K562 (cell line): ENCODE measurements at regions not wholly inside any gene's neighbourhood (a gene's known extent, or its start where the extent isn't known, plus 50 kb on each side); places are given as distances from the start of the nearest gene placed in this dataset.

Experiments used
- ATAC-seq: fragments of 200-7000 bp; cut with Tn5 transposase; 3 replicates; pipeline ENCODE4 v1.9.1; 2020; ENCODE audit warnings: moderate library complexity
- BruUV-seq: library from RNA; stranded (reverse); fragments of 400-500 nt; replicated peaks from 2 replicates; lab custom pipeline; 2021; lab: Mats Ljungman, UMichigan
- CTCF ChIA-PET: fragments of 300-600 bp; formaldehyde crosslinking; extraction: SDS; loops from one replicate; lab custom pipeline; 2021; ENCODE audit warnings: low intra/inter-chr PET ratio; lab: Yijun Ruan, JAX
- POLR2A ChIA-PET: fragments of 300-600, 350-650 bp; sonication (Branson Sonifier 250); formaldehyde crosslinking; extraction: SDS; loops from one replicate; lab custom pipeline; 2021; ENCODE audit warnings: antibody characterized with exemption, inconsistent platforms; lab: Yijun Ruan, JAX
- DNase-seq, 4 experiments: peaks; one replicate each; pipeline versions ENCODE4 v3.0.0 to v3.0.0-alpha.2; 2011 to 2018; ENCODE audit warnings: low spot score in 3 of 4, mixed read lengths in 3 of 4; ENCODE audit errors: extremely low read depth in 1 of 4
- FAIRE-seq: peaks from 2 replicates; lab custom pipeline; 2011; peaks lifted over from hg19 to GRCh38; lab: Jason Lieb, UNC
- H2AFZ ChIP-seq: 2 replicates; pipeline ENCODE4 v1.6.0; 2011; ENCODE audit warnings: low read depth, low read length, control low read depth, inconsistent platforms
- H3K27ac ChIP-seq: fragments of 200-600 bp; 3 replicates; pipeline ENCODE4 v1.8.0; 2011; ENCODE audit warnings: low read depth, mild to moderate bottlenecking, control low read depth, inconsistent platforms, low read length, moderate library complexity, mixed read lengths; ENCODE audit errors: extremely low read depth
- H3K27me3 ChIP-seq, 2 experiments: fragments of 300-600 bp in 1 of 2; 2 replicates in 1 of 2; 3 replicates in 1 of 2; pipeline versions ENCODE4 v1.6.0 to v1.8.0; 2011; ENCODE audit warnings: inconsistent platforms in 2 of 2, low read length in 2 of 2, mild to moderate bottlenecking in 1 of 2, mixed read lengths in 1 of 2, moderate library complexity in 1 of 2; ENCODE audit not compliant: control insufficient read depth in 2 of 2, insufficient read depth in 2 of 2
- H3K36me3 ChIP-seq: fragments of 300-600 bp; 3 replicates; pipeline ENCODE4 v1.8.0; 2011; ENCODE audit warnings: mild to moderate bottlenecking, low read length, inconsistent platforms; ENCODE audit not compliant: control insufficient read depth, insufficient read depth
- H3K4me1 ChIP-seq, 2 experiments: fragments of 200-600 bp in 1 of 2; replicated peaks in 1 of 2; 2 replicates in 1 of 2; 3 replicates in 1 of 2; pipeline versions ENCODE4 v1.5.1 to v1.8.0; 2011; ENCODE audit warnings: inconsistent platforms in 2 of 2, low read length in 2 of 2, mild to moderate bottlenecking in 1 of 2, mixed read lengths in 1 of 2, moderate library complexity in 1 of 2; ENCODE audit not compliant: control insufficient read depth in 2 of 2, insufficient read depth in 2 of 2
- H3K4me2 ChIP-seq: 2 replicates; pipeline ENCODE4 v1.6.1; 2011; ENCODE audit warnings: low read length, control low read depth, inconsistent platforms, mixed read lengths; ENCODE audit not compliant: insufficient read depth
- H3K4me3 ChIP-seq: fragments of 200-600 bp; sonication (generic), shearing (Covaris generic); 2 replicates; pipeline ENCODE4 v1.5.1; 2016; ENCODE audit warnings: control low read depth, inconsistent platforms
- H3K79me2 ChIP-seq: fragments of 200-600 bp; 3 replicates; pipeline ENCODE4 v1.8.0; 2011; ENCODE audit warnings: low read length, inconsistent platforms; ENCODE audit not compliant: control insufficient read depth, insufficient read depth
- H3K9ac ChIP-seq, 2 experiments: 2 replicates each; pipeline versions ENCODE4 v1.6.0 to v1.6.1; 2011; ENCODE audit warnings: low read depth in 2 of 2, low read length in 2 of 2, control low read depth in 1 of 2, inconsistent platforms in 1 of 2, mild to moderate bottlenecking in 1 of 2, mixed read lengths in 1 of 2; ENCODE audit not compliant: insufficient read depth in 1 of 2
- H3K9me1 ChIP-seq: one replicate; pipeline ENCODE4 v1.6.0; 2011; ENCODE audit warnings: inconsistent platforms, mild to moderate bottlenecking, low read length, moderate library complexity; ENCODE audit not compliant: control insufficient read depth, insufficient read depth
- H3K9me3 ChIP-seq: replicated peaks from 2 replicates; pipeline ENCODE4 v1.5.1; 2011; ENCODE audit warnings: low read depth, low read length, inconsistent platforms; ENCODE audit not compliant: control insufficient read depth, insufficient read depth
- H4K20me1 ChIP-seq: replicated peaks from 2 replicates; pipeline ENCODE4 v1.6.1; 2011; ENCODE audit warnings: low read length, inconsistent platforms, mixed read lengths; ENCODE audit not compliant: control insufficient read depth, insufficient read depth
- CREB1 ChIP-seq, 2 experiments: sonication (generic) in 1 of 2; formaldehyde crosslinking in 1 of 2; IDR thresholded peaks; 2 replicates each; pipeline versions ENCODE4 v1.6.1 to v1.8.0; 2012 to 2022; ENCODE audit warnings: inconsistent platforms in 1 of 2, mild to moderate bottlenecking in 1 of 2, missing genetic modification reagents in 1 of 2, moderate library complexity in 1 of 2
- DACH1 ChIP-seq: fragments of 450-650 bp; IDR thresholded peaks from 2 replicates; pipeline ENCODE4 v1.6.1; 2018; ENCODE audit not compliant: partially characterized antibody
- FOXJ3 ChIP-seq: sonication (generic); formaldehyde crosslinking; IDR thresholded peaks from 2 replicates; pipeline ENCODE4 v1.4.0; 2020; ENCODE audit warnings: mild to moderate bottlenecking, missing genetic modification reagents
- HDAC6 ChIP-seq: IDR thresholded peaks from 2 replicates; pipeline ENCODE4 v1.6.1; 2012; ENCODE audit warnings: low read depth, mild to moderate bottlenecking, control low read depth, inconsistent platforms, low read length, moderate library complexity
- PRPF4 ChIP-seq: fragments of 200-400 bp; formaldehyde crosslinking; IDR thresholded peaks from one replicate; pipeline ENCODE4 v1.6.1; 2017; ENCODE audit warnings: low read length, low read depth, mild to moderate bottlenecking; ENCODE audit not compliant: insufficient read depth, poor library complexity, severe bottlenecking
- SIN3B ChIP-seq: fragments of 450-650 bp; IDR thresholded peaks from 2 replicates; pipeline ENCODE4 v1.6.1; 2017; ENCODE audit warnings: low read depth, mild to moderate bottlenecking, moderate library complexity
- ZNF668 ChIP-seq: fragments of 250-450 bp; sonication (Bioruptor Pico); IDR thresholded peaks from 2 replicates; pipeline ENCODE4 v1.8.0; 2022; ENCODE audit warnings: mild to moderate bottlenecking, inconsistent platforms
- ZZZ3 ChIP-seq: fragments of 450-650 bp; IDR thresholded peaks from 2 replicates; pipeline ENCODE4 v1.6.1; 2016; ENCODE audit warnings: antibody characterized with exemption, mild to moderate bottlenecking, moderate library complexity
- WGBS: fragments of 100-300 bp; shearing (Covaris generic); methylation state at CpG from one replicate; pipeline ENCODE4 v1.1.6; 2016; ENCODE audit warnings: low coverage, mixed read lengths; ENCODE audit not compliant: insufficient coverage; ENCODE audit errors: missing lambda C conversion rate; 5-methylcytosine and 5-hydroxymethylcytosine counted together
- in situ Hi-C: fragments of 300-500 bp; cut with MboI; formaldehyde crosslinking; loops from 4 replicates; pipeline ENCODE4 v1.15.0; 2018; ENCODE audit warnings: inconsistent platforms, mixed read lengths
- intact Hi-C: fragments of 100-400 bp; cut with micrococcal nuclease; formaldehyde crosslinking; loops from 2 replicates; pipeline ENCODE4 v1.14.2; 2022
- TF ChIP-seq, protein P1 (sequence below): fragments of 450-650 bp; IDR thresholded peaks from 2 replicates; pipeline ENCODE4 v1.6.1; 2018; ENCODE audit not compliant: partially characterized antibody

DNA sequence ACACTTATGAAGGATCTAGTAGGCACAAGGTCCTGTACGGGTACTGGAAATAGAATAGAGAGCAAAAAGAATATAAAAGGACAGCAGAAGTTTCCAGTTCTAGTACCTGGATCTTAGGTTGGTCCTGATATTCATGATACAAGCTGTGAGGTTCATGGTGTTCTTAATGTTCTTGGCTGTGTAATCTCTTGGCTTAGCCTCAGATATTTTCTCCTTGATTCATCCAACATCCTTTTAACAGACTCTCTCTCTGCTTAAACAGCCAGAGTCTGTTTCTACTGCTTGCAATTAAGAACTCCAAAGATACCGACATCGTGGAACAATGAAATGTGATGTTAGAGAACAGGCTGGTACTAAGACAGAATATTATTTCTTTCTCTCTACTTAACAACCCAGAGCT lies 49.9 kb downstream of the CNTN3 start:
- no peak for TF ChIP-seq ZNF668
- TF ChIP-seq SIN3B = no peak
- TF ChIP-seq DACH1 = no peak
- TF ChIP-seq PRPF4 = no peak
- TF ChIP-seq, protein P1, sequence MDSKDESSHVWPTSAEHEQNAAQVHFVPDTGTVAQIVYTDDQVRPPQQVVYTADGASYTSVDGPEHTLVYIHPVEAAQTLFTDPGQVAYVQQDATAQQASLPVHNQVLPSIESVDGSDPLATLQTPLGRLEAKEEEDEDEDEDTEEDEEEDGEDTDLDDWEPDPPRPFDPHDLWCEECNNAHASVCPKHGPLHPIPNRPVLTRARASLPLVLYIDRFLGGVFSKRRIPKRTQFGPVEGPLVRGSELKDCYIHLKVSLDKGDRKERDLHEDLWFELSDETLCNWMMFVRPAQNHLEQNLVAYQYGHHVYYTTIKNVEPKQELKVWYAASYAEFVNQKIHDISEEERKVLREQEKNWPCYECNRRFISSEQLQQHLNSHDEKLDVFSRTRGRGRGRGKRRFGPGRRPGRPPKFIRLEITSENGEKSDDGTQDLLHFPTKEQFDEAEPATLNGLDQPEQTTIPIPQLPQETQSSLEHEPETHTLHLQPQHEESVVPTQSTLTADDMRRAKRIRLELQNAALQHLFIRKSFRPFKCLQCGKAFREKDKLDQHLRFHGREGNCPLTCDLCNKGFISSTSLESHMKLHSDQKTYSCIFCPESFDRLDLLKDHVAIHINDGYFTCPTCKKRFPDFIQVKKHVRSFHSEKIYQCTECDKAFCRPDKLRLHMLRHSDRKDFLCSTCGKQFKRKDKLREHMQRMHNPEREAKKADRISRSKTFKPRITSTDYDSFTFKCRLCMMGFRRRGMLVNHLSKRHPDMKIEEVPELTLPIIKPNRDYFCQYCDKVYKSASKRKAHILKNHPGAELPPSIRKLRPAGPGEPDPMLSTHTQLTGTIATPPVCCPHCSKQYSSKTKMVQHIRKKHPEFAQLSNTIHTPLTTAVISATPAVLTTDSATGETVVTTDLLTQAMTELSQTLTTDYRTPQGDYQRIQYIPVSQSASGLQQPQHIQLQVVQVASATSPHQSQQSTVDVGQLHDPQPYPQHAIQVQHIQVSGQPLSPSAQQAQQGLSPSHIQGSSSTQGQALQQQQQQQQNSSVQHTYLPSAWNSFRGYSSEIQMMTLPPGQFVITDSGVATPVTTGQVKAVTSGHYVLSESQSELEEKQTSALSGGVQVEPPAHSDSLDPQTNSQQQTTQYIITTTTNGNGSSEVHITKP = no peak
- no peak for TF ChIP-seq HDAC6
- TF ChIP-seq ZZZ3 = no peak
- TF ChIP-seq FOXJ3 (CRISPR knock-in tag) = no peak
- TF ChIP-seq CREB1 (IDR thresholded peaks at IDR 0.05) = no peak
- no peak for TF ChIP-seq CREB1 (CRISPR knock-in tag; IDR thresholded peaks at IDR 0.05)
- in situ Hi-C loops = no loop called here

More for the DNA sequence above, 49.9 kb downstream of the CNTN3 start:
- no peak overlapping the region for H2AFZ ChIP-seq
- H3K36me3 ChIP-seq = no peaks in the 10 kb centered on the region
- no peak overlapping the region for H3K4me3 ChIP-seq
- CTCF ChIA-PET = no interaction called here
- H3K27me3 ChIP-seq = no peaks in the 10 kb centered on the region
- H3K9me3 ChIP-seq = no peaks in the 10 kb centered on the region
- no peaks in the 10 kb centered on the region for H4K20me1 ChIP-seq
- BruUV-seq = no TSS peak
- DNase-seq (no peak), FAIRE-seq (no peak), ATAC-seq (no peak)
- intact Hi-C loops = no loop called here
- no peaks in the 10 kb centered on the region for H3K79me2 ChIP-seq
- H3K4me2 ChIP-seq = no peak overlapping the region
- 0% methylated on average over 3 of the region's 3 CpGs for WGBS
- H3K4me1 ChIP-seq = no peaks in the 10 kb centered on the region
- no peak overlapping the region for H3K9ac ChIP-seq
- no peaks in the 10 kb centered on the region for H3K9me1 ChIP-seq
- POLR2A ChIA-PET = no interaction called here
- H3K27ac ChIP-seq = no peak overlapping the region
